ENCODE measurements at regions not wholly inside any gene's neighbourhood (a gene's known extent, or its start where the extent isn't known, plus 50 kb on each side); places are given as distances from the start of the nearest gene placed in this dataset.

- no peak for DNase-seq (ENCODE audit: low spot score in 2 of 2)
- Histone ChIP-seq H3K4me3 (no peak overlapping the region), H3K36me3 (no peaks in the 10 kb centered on the region), H3K4me1 (no peaks in the 10 kb centered on the region), H3K27ac (no peak overlapping the region), H3K9me3 (no peaks in the 10 kb centered on the region), H3K27me3 (no peaks in the 10 kb centered on the region)
- TF ChIP-seq POLR2A (IDR thresholded peaks at IDR 0.05): no peak
- no peak for TF ChIP-seq CTCF (IDR thresholded peaks at IDR 0.05)
- no peak for TF ChIP-seq EP300 (IDR thresholded peaks at IDR 0.05)
- TF ChIP-seq POLR2AphosphoS5 (IDR thresholded peaks at IDR 0.05): no peak
- 35% methylated on average over 5 of the region's 5 CpGs for WGBS
Measured at GRCh38 chr6:139778688-139779087, 404.2 kb upstream of the CITED2 start.

GRCh38 chr6:139778106-139778505 is 403.7 kb upstream of the CITED2 start:
- H3K36me3 ChIP-seq: no peaks in the 10 kb centered on the region
- no peaks in the 10 kb centered on the region for H3K4me1 ChIP-seq
- H3K9me3 ChIP-seq: no peaks in the 10 kb centered on the region
- 83% methylated on average over 4 of the region's 4 CpGs for WGBS
- H3K27me3 ChIP-seq: no peaks in the 10 kb centered on the region
- TF ChIP-seq CTCF (IDR thresholded peaks at IDR 0.05): no peak
- no peak for TF ChIP-seq POLR2AphosphoS5 (IDR thresholded peaks at IDR 0.05)
- no peak for TF ChIP-seq EP300 (IDR thresholded peaks at IDR 0.05)
- no peak for TF ChIP-seq POLR2A (IDR thresholded peaks at IDR 0.05)
- H3K4me3 ChIP-seq: no peak overlapping the region
- no peak overlapping the region for H3K27ac ChIP-seq
- no peak for DNase-seq (ENCODE audit: low spot score in 2 of 2)

- no peak overlapping the region for H3K4me3 ChIP-seq
- no peak for TF ChIP-seq EP300 (IDR thresholded peaks at IDR 0.05)
- TF ChIP-seq POLR2A (IDR thresholded peaks at IDR 0.05): no peak
- no peak for TF ChIP-seq CTCF (IDR thresholded peaks at IDR 0.05)
- TF ChIP-seq POLR2AphosphoS5 (IDR thresholded peaks at IDR 0.05): no peak
- no peaks in the 10 kb centered on the region for H3K9me3 ChIP-seq
- no peak for DNase-seq (ENCODE audit: low spot score in 2 of 2)
- H3K27me3 ChIP-seq: no peaks in the 10 kb centered on the region
- no peaks in the 10 kb centered on the region for H3K4me1 ChIP-seq
- no peak overlapping the region for H3K27ac ChIP-seq
- H3K36me3 ChIP-seq: no peaks in the 10 kb centered on the region
- WGBS: 80% methylated on average over 6 of the region's 6 CpGs
Measured at GRCh38 chr6:139777202-139777970, 402.9 kb upstream of the CITED2 start.

GRCh38 chr6:139776041-139776440 is 401.6 kb upstream of the CITED2 start:
- WGBS: 53% methylated on average over 6 of the region's 6 CpGs
- DNase-seq (ENCODE audit: low spot score in 2 of 2): no peak

More at GRCh38 chr6:139776041-139776440, 401.6 kb upstream of the CITED2 start:
- no peak overlapping the region for H3K4me3 ChIP-seq
- H3K27ac ChIP-seq: no peak overlapping the region
- H3K27me3 ChIP-seq: no peaks in the 10 kb centered on the region
- H3K36me3 ChIP-seq: no peaks in the 10 kb centered on the region
- no peaks in the 10 kb centered on the region for H3K4me1 ChIP-seq
- no peaks in the 10 kb centered on the region for H3K9me3 ChIP-seq
- TF ChIP-seq POLR2AphosphoS5 (IDR thresholded peaks at IDR 0.05) (no peak), EP300 (IDR thresholded peaks at IDR 0.05) (no peak), CTCF (IDR thresholded peaks at IDR 0.05) (no peak), POLR2A (IDR thresholded peaks at IDR 0.05) (no peak)
